HG02938 (cell line): ENCODE measurements at regions not wholly inside any gene's neighbourhood (a gene's known extent, or its start where the extent isn't known, plus 50 kb on each side); places are given as distances from the start of the nearest gene placed in this dataset.
"Not testable (repeated sequence)": the region's sequence is repeated elsewhere in the genome, so short reads cannot be mapped to it uniquely, and the experiment has no call there.

ENCODE experiments used
- ATAC-seq: cut with Tn5 transposase; IDR thresholded peaks from one replicate; pipeline ENCODE4 v1.9.1; 2021; ENCODE audit warnings: mild to moderate bottlenecking, moderate library complexity; ENCODE audit not compliant: unreplicated experiment

GRCh38 chr15:92803536-92803851, 96.6 kb upstream of the CHD2 start:
- ATAC-seq: no peak

GRCh38 chr15:92803852-92804609, 96.1 kb upstream of the CHD2 start:
- peak; percentile 38 for ATAC-seq

GRCh38 chr15:92804610-92804936, 95.6 kb upstream of the CHD2 start:
- not testable (repeated sequence) for ATAC-seq

GRCh38 chr15:92805080-92805690, 94.9 kb upstream of the CHD2 start:
- no peak for ATAC-seq

GRCh38 chr15:92806171-92806570, 94.0 kb upstream of the CHD2 start:
- ATAC-seq: not testable (repeated sequence)

- ATAC-seq: no peak
These were observed 93.4 kb upstream of the CHD2 start for GRCh38 chr15:92806763-92807162.

GRCh38 chr15:92807971-92808571, 92.1 kb upstream of the CHD2 start:
- ATAC-seq: no peak

- ATAC-seq: no peak
These were observed 91.5 kb upstream of the CHD2 start for GRCh38 chr15:92808598-92809063.

GRCh38 chr15:92809064-92809879, 90.9 kb upstream of the CHD2 start:
- ATAC-seq: peak; percentile 80

- no peak for ATAC-seq
These were observed 90.2 kb upstream of the CHD2 start for GRCh38 chr15:92809880-92810361.

GRCh38 chr15:92810418-92811138, 89.5 kb upstream of the CHD2 start:
- no peak for ATAC-seq

- ATAC-seq: no peak
These were observed 88.8 kb upstream of the CHD2 start for GRCh38 chr15:92811148-92811913.

GRCh38 chr15:92812271-92812670, 87.9 kb upstream of the CHD2 start:
- no peak for ATAC-seq

- ATAC-seq: no peak
These were observed 86.6 kb upstream of the CHD2 start for GRCh38 chr15:92813485-92813884.

- ATAC-seq: no peak
These were observed 82.7 kb upstream of the CHD2 start for GRCh38 chr15:92817339-92817886.

- no peak for ATAC-seq
These were observed 81.4 kb upstream of the CHD2 start for GRCh38 chr15:92818651-92819277.

GRCh38 chr15:92819278-92820235, 80.6 kb upstream of the CHD2 start:
- ATAC-seq: no peak
